Vagina (tissue), 2 donors: ENCODE measurements at regions not wholly inside any gene's neighbourhood (a gene's known extent, or its start where the extent isn't known, plus 50 kb on each side); places are given as distances from the start of the nearest gene placed in this dataset.

ENCODE experiments used
- POLR2AphosphoS5 ChIP-seq, 2 donors: sonication (generic); formaldehyde crosslinking; IDR thresholded peaks; one replicate each; pipeline ENCODE4 v1.9.0; 2017; ENCODE audit warnings: antibody characterized with exemption in 2 of 2, mild to moderate bottlenecking in 2 of 2, low read depth in 1 of 2; ENCODE audit not compliant: insufficient read depth in 1 of 2
- TF ChIP-seq, protein P1 (sequence below), 3 experiments: fragments of 450-650 bp in 2 of 3; fragments of 200-600 bp in 1 of 3; sonication (generic) in 1 of 3; IDR thresholded peaks; one replicate each; pipeline ENCODE4 v1.5.1; 2017 to 2019; ENCODE audit warnings: antibody characterized with exemption in 3 of 3, mild to moderate bottlenecking in 2 of 3, moderate library complexity in 2 of 3

DNA sequence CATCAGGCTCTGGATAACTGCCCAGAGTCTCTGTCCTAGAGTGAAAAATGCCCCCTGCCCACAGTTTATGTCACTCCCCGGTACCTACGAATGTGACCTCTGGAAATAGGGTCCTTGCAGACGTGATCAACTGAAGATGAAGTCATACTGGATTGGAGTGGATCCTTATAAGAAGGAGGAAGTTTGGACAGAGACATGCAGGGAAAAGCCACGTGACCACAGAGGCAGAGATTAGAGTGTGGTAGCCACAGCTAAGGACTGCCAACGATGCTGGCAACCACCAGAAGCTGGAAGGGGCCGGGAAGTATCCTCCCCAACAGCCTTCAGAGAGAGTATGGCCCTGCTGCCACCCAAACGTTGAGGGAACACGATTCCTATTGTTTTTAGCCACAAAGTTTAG is 101.2 kb upstream of the NCOR2 start:
- TF ChIP-seq, protein P1, sequence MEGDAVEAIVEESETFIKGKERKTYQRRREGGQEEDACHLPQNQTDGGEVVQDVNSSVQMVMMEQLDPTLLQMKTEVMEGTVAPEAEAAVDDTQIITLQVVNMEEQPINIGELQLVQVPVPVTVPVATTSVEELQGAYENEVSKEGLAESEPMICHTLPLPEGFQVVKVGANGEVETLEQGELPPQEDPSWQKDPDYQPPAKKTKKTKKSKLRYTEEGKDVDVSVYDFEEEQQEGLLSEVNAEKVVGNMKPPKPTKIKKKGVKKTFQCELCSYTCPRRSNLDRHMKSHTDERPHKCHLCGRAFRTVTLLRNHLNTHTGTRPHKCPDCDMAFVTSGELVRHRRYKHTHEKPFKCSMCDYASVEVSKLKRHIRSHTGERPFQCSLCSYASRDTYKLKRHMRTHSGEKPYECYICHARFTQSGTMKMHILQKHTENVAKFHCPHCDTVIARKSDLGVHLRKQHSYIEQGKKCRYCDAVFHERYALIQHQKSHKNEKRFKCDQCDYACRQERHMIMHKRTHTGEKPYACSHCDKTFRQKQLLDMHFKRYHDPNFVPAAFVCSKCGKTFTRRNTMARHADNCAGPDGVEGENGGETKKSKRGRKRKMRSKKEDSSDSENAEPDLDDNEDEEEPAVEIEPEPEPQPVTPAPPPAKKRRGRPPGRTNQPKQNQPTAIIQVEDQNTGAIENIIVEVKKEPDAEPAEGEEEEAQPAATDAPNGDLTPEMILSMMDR (IDR thresholded peaks at IDR 0.05), result no peak
- no peak for TF ChIP-seq POLR2AphosphoS5 (IDR thresholded peaks at IDR 0.05; ENCODE audit: insufficient read depth in 1 of 2, low read depth in 1 of 2)
